COR-L47 (cell line): ENCODE measurements at regions not wholly inside any gene's neighbourhood (a gene's known extent, or its start where the extent isn't known, plus 50 kb on each side); places are given as distances from the start of the nearest gene placed in this dataset.

Experiments
- DNase-seq: peaks from one replicate; lab custom pipeline; 2025; lab: John Stamatoyannopoulos, UW

- no peak for DNase-seq
These were observed 53.1 kb upstream of the GLRA2 start for GRCh38 chrX:14476205-14476604.

- DNase-seq, result no peak
These were observed 79.6 kb upstream of the GLRA2 start for GRCh38 chrX:14449773-14450172.

- DNase-seq, result no peak
These were observed 80.9 kb upstream of the GLRA2 start for GRCh38 chrX:14448406-14448805.

GRCh38 chrX:14440106-14440505 lies 89.2 kb upstream of the GLRA2 start:
- DNase-seq, result no peak

- DNase-seq, result no peak
These were observed 101.7 kb upstream of the GLRA2 start for GRCh38 chrX:14427614-14428013.

GRCh38 chrX:14420841-14421240 lies 108.5 kb upstream of the GLRA2 start:
- DNase-seq, result peak; percentile 4

GRCh38 chrX:14412686-14413085 lies 116.7 kb upstream of the GLRA2 start:
- no peak for DNase-seq

- no peak for DNase-seq
These were observed 118.0 kb upstream of the GLRA2 start for GRCh38 chrX:14411326-14411725.

GRCh38 chrX:14409341-14409740 lies 120.0 kb upstream of the GLRA2 start:
- peak; percentile 16 for DNase-seq

- DNase-seq, result no peak
These were observed 123.1 kb upstream of the GLRA2 start for GRCh38 chrX:14406225-14406624.

- no peak for DNase-seq
These were observed 130.6 kb upstream of the GLRA2 start for GRCh38 chrX:14398725-14399124.

GRCh38 chrX:14389682-14390081 lies 139.7 kb upstream of the GLRA2 start:
- DNase-seq, result no peak

- DNase-seq, result no peak
These were observed 142.4 kb upstream of the GLRA2 start for GRCh38 chrX:14386981-14387380.

GRCh38 chrX:14380044-14380443 lies 149.3 kb upstream of the GLRA2 start:
- no peak for DNase-seq

GRCh38 chrX:14377427-14377826 lies 151.9 kb upstream of the GLRA2 start:
- no peak for DNase-seq

GRCh38 chrX:14363728-14364127 lies 165.6 kb upstream of the GLRA2 start:
- no peak for DNase-seq

GRCh38 chrX:14362721-14363120 lies 166.6 kb upstream of the GLRA2 start:
- no peak for DNase-seq

GRCh38 chrX:14361435-14361834 lies 167.9 kb upstream of the GLRA2 start:
- no peak for DNase-seq

GRCh38 chrX:14359727-14360126 lies 169.6 kb upstream of the GLRA2 start:
- no peak for DNase-seq

GRCh38 chrX:14359316-14359715 lies 170.0 kb upstream of the GLRA2 start:
- no peak for DNase-seq

- DNase-seq, result no peak
These were observed 172.0 kb upstream of the GLRA2 start for GRCh38 chrX:14357314-14357713.

GRCh38 chrX:14356401-14356800 lies 172.9 kb upstream of the GLRA2 start:
- no peak for DNase-seq

GRCh38 chrX:14355556-14355955 lies 173.8 kb upstream of the GLRA2 start:
- DNase-seq, result no peak

- no peak for DNase-seq
These were observed 174.8 kb upstream of the GLRA2 start for GRCh38 chrX:14354521-14354920.

- DNase-seq, result no peak
These were observed 176.8 kb upstream of the GLRA2 start for GRCh38 chrX:14352511-14352910.
